HG03342 (cell line): ENCODE measurements at regions not wholly inside any gene's neighbourhood (a gene's known extent, or its start where the extent isn't known, plus 50 kb on each side); places are given as distances from the start of the nearest gene placed in this dataset.
"Not testable (repeated sequence)": the region's sequence is repeated elsewhere in the genome, so short reads cannot be mapped to it uniquely, and the experiment has no call there.

ENCODE experiments used
- ATAC-seq: cut with Tn5 transposase; IDR thresholded peaks from one replicate; pipeline ENCODE4 v1.9.1; 2021; ENCODE audit warnings: mild to moderate bottlenecking, moderate library complexity; ENCODE audit not compliant: unreplicated experiment

DNA sequence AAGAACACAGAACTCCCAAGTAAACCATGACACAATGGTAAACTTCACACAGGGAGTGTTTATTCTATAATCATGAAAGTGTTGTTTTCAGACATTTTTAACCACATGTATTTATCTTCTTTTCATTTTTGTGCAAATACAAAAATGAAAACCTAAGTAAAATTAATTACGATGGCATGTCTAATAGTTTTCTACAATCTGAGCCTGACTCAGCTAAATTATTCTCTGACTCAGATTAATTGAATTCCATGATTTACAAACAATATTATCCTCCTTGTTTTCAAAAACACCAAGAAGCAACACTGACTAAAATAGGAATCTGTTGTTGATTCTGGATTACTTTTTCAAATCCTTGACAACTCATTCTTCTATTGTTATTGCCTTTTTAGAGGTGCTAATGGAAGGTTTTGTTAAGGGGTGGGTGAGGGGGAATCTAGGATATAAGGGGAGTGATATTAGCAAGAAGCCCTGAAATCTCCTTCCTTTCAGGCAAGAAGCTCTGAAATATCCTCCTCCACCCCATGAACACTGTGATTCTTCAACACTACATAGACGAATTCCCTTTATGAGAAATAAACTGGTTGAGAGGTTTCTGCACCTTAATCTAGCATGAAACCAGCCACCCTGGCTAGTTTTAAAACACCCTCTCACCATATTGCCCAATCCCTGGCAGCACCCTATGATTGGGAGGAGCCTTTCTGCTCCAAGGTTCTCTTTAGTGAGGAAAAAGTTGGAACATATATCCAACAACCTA, 1057.7 kb upstream of the PCDH20 start:
- ATAC-seq, result no peak

DNA sequence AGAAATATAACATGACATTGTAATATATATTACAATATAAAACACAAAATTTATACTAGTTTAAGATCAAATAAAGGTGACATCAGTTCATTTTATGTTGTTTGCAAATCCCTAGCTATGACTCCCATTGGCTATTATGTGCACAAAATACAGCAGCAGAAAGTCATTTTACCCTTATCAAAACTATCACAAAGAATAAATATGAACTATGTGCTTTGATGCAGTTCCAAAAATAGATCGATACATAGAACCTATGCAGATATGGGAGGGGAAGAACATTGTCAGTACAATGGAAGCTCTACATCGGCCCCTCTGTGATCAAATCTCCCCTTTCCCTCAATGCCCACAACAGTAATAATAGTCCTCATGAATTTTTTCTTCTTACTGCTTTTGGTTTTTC, 1038.1 kb upstream of the PCDH20 start:
- ATAC-seq, result no peak

DNA sequence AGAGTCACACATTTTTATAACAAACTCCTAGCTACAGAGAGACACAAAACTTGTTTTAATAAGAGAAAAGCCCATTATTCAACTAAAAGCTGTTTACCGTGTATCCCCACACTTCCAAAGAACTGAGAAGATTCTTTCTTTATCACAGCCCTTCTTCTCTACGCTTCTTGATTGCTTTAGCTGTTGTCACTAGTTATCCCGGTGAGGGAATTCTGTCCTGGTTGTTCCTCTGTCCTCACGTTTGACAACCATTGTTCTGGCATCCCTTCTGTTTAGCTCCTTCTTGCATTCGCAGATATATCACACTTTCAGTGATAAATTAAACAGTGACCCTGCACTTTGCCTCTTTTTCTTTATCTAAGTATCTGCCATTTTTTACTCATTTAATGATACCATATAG, 1035.1 kb upstream of the PCDH20 start:
- ATAC-seq, result no peak

DNA sequence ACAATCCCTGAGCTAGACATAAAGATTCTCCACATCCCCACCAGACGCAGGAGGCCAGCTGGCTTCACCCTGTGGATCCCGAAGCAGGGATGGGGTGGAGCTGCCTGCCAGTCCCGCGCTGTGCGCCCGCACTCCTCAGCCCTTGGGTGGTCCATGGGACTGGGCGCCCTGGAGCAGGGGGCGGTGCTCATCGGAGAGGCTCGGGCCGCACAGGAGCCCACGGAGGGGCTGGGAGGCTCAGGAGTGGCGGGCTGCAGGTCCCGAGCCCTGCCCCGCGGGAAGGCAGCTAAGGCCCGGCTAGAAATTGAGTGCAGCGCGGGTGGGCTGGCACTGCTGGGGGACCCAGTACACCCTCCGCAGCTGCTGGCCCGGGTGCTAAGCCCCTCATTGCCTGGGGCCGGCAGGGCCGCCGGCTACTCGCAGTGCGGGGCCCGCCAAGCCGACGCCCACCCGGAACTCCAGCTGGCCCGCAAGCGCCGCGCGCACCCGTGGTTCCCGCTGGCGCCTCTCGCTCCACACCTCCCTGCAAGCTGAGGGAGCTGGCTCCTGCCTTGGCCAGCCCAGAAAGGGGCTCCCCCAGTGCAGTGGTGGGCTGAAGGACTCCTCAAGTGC, 1032.2 kb upstream of the PCDH20 start:
- ATAC-seq, result not testable (repeated sequence)

DNA sequence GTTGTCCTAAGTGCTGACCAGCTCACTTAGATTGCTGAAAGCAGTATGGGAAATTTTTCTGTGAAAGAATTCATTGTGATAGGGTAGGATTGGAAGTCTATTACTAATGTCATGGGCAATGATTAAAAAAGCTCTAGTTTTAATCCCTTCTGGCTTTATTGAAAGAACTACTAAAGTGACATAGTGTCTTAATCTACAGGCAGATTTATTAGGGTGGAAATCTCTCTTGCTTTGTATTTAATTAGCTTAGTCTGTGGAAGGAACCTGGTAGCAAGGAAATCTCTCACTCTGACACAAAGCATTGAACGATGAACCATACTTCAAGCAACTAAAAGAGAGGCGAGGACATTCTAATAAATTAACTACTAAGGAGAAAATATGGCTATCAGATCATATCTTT, 1029.2 kb upstream of the PCDH20 start:
- ATAC-seq, result no peak

DNA sequence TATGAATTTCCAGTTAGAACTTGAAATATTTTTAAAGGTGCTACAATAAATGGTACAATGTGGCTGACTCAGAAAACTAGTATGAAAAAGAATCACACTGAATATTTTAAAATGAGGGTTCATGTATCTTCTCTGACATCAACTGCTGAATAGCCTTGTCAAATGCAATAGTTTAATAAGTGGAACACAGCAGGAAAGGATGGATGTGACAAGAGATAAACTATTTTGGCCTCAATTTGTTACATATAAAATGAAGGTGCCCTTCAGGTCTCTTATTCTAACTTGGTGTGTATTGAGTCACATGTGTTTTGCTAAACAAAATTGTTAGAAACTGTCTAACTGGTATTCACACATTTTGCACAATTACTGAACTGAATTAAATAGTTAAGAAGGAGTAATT, 1018.4 kb upstream of the PCDH20 start:
- ATAC-seq, result no peak

DNA sequence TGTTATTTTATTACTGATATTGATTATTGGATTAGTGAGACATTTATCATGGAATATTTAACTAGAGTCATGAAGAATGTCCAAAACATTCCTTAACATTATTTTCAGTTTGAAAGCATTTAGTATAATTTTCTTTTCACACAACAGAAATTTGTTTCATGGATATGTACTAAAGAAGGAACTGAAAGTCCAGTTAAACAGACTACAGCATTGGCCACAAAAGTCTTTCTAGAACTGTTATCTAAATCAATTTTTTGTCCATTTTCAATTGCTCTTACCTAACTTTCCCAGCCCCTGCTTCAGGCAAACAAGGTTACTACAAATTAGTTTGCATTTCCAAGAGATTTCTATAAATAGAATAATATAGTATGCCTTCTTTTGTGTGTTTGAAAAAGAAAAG, 1018.0 kb upstream of the PCDH20 start:
- ATAC-seq, result no peak

DNA sequence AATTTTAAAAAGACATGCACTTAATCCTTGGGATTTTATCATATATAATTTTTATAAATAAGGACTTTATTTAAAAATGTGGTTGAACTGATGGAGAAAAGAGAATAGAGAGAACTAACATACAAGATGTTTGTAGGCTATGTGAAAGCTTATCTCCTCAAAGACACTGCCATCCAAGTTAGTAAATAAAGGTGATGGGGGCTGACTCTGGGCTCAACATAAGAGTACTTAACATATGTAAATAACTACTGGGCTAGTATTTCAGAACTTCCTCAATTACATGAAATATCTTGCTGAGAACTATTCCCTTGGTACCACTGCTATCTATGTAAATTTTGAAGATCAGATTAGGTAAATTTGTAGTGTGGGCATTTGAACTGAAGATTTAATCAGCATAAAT, 1017.3 kb upstream of the PCDH20 start:
- ATAC-seq, result no peak

DNA sequence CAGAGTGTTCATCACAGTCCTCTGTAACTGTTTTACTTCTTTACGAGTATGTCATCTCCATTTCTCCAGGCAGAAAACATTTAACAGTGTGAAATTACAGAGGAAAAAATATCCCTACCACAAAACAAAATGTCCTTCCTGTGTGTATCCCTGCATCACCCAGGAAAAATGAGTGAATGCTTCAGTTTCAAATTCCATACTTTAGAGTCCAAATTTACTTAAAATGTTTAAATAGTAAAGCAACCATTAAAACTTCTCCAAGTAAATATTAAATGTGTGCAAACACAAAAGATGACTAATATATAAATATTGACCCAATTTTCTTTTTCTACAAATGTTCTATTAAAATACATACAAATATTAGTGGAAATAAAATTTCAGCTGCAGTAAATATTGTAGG, 1016.6 kb upstream of the PCDH20 start:
- ATAC-seq, result no peak

DNA sequence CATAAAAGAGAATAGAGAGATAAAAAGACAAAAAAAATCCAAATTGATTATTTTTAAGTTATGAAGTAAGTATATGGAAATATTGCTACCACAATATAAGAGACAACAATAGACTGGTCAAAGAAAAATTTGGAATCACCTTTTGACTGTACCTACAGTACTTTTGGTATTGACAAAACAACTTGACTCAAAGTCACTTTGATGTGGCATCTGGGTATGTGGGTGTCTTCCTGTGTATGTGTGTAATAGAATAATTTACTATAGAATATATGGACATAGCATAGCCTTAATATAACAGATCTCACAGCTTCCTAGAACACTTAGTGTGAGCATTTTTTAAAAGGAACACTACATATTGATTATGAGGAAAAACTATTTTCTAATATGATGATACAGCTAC, 1016.2 kb upstream of the PCDH20 start:
- no peak for ATAC-seq

DNA sequence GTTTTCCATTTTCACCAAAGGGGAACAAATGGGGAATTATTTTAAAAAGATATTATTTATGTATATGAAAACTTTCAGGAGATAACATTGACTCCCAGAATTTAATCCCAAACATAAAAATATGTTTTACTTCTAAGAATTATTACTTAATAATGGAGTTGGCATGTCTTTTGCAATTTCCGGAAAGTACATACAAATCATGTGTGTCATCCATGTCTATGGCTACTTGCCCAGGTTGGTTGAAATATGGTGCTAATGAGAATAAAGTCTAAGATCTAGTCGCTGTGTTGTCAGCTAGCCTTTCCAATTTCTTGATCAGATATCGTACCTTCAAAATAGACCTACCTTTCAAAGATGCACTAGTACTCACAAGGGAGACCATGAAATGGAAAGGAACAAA, 1003.2 kb upstream of the PCDH20 start:
- no peak for ATAC-seq

DNA sequence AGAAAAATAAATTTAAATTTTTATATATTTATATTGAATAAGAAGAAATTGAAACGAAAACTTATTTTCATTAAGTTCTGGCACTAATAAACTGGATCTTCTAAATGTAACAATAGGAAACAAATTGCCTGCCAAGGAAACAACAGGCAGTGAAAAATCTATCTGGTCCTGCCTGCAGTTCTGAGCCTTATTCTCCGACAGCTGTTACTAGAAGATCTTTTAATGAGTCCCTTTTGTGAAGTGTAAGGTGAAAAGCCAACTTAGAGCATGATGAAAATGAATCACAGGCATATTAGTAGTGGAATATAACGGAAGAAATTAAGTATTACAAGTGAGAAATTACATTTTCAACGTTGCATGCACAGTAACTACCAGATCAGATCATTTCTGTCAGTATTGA, 1002.7 kb upstream of the PCDH20 start:
- ATAC-seq, result no peak

DNA sequence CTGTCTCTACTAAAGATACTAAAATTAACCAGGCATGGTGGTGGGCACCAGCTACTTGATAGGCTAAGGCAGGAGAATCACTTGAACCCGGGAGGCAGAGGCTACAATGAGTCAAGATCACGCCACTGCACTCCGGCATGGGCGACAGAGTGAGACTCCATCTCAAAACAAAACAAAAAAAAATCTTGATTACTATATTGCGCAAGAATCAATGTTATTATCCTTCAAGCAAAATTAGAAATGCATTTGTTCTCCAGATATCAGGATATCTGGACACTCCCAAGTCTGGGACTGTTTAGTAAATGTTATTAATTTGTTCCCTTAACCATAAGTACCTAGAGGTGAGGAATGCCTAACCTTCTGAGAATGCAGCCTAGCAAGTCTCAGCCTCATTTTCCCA, 992.2 kb upstream of the PCDH20 start:
- no peak for ATAC-seq

DNA sequence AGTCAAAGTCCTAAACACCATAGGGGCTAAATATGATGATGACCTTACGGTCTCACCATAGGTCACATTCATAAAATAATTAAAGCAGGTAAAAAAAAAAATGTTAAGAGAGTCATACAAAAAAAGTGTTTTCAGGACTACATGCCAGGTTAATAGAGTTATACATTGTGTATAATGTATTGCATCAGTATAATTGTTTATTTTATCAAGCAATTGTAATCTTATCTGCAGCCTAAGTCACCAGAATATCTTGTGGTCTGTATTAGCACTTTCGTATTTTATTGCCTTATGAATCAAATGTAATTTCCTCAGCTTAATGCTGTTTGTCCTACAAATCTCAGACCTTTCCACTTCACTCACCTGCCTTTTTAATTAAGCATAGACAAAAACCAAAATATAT, 972.9 kb upstream of the PCDH20 start:
- ATAC-seq, result no peak

DNA sequence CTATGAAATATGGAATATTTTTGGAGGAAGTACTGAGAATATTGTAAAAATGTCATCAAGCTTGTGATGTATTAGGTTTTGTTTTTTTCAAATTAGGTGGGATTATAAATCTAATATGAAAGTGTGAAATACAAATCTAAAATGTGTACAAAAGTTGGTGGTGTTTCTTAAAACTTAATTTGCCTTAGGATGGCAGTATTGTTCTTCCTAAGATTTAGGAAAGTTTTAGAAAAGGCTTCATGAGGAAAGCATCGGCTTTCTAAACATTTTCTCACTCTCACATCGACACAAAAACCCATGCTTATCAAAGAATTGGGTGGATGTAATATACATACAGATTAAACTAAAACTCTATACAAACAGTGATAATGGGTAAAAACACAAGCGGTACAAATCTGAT, 972.0 kb upstream of the PCDH20 start:
- ATAC-seq, result no peak

DNA sequence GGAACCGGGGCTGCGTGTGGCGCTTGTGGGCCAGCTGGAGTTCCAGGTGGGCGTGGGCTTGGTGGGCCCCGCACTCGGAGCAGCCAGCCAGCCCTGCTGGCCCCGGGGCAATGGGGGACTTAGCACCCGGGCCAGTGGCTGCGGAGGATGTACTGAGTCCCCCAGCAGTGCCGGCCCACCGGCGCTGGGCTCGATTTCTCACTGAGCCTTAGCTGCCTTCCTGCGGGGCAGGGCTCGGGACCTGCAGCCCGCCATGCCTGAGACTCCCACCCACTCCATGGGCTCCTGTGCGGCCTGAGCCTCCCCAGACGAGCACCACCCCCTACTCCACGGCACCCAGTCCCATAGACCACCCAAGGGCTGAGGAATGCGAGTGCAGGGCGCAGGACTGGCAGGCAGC, 963.6 kb upstream of the PCDH20 start:
- ATAC-seq, result not testable (repeated sequence)

DNA sequence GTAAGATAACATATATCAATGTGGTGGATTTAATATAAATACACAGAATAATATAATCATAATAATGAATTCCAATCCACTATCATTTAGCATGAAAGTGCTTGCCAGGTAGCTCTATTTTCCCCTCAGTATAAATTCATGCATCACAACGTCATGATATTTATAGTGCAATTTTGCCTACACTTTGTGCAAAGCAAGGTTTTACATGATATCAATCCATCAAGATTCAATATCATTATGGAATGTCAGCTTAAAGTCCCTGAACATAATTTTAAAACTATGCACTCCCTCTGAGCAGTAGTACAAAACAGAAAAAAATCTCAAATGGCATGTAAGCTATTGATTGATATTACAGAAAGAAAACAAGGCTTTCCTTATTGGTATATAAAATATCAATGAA, 962.2 kb upstream of the PCDH20 start:
- ATAC-seq, result no peak

DNA sequence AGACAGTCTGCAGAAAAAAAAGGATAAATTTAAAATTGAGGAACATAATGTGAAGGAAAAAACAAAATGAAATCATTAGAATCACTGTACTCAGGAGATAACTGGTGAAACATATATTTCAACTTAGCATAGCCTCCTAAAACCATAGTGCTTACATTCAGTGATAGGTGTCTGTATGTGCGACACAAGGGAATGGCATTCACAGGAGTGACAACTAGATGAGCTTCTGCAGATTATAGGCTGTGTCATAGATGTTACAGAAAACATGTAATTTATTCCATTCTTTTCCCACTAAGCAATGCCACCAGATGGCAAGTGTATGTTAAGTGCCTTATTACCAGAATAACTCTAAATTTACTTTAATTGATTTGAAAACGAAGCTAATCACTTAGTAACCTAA, 960.0 kb upstream of the PCDH20 start:
- ATAC-seq, result no peak

DNA sequence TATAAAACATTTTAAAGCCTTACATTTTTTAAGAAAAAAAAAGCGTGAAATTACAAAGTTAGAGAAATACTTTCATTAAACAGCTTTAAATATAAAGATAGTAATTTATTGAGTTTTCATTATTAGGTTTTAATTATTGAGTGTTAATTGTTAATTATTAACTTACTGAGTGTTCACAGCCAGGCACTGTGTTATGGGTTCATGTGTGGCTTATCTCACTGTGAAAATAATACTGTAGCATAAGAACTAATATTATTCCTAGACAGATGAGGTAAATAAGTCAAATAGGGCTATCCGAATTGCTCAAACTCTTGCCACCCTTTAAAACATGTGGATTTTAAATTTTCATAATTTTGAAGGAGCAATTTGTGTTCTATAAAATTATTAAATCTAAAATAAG, 956.1 kb upstream of the PCDH20 start:
- ATAC-seq, result no peak

DNA sequence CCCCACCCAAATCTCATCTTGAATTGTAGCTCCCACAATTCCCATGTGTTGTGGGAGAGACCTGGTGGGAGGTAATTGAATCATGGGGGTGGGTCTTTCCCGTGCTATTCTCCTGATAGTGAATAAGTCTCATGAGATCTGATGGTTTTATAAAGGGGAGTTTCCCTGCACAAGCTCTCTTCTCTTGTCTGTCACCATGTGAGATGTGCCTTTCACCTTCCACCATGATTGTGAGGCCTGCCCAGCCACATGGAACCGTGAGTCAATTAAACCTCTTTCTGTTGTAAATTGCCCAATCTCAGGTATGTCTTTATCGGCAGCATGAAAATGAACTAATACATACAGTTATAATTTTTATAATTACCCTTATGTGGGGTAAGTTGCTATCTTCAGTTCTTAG, 952.3 kb upstream of the PCDH20 start:
- not testable (repeated sequence) for ATAC-seq

DNA sequence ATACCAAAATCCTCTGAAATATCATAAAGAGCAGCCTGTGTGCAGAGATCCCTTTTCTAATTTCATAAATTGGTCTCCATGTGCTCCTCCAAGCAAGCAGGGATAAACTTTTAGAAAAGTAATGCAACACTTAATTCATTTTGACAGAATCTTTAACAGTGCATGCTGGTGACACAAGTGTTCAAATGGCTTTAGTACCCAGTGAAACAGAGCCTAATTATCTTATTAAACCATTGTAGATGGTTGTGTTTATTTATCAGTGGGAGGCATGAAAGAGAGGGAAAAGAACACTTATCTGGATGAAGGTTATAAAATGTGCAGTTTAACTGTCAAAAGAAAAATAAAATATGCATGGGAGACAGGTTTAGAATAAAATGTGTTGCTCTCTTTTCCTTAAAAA, 945.0 kb upstream of the PCDH20 start:
- no peak for ATAC-seq

DNA sequence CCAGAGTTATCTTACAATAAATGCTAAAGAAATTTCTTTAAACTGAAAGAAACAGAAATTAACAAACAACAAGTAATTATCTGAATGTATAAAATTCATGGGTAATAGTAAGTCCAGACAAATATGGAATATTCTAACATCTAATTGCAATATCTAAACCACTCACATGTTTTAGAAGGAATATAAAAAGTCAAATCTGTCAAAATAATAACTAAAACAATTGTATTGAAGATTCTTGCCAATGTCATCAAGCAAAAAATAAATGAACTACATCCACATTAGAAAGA, 942.9 kb upstream of the PCDH20 start:
- no peak for ATAC-seq
